ENCODE measurements at regions not wholly inside any gene's neighbourhood (a gene's known extent, or its start where the extent isn't known, plus 50 kb on each side); places are given as distances from the start of the nearest gene placed in this dataset.

DNA sequence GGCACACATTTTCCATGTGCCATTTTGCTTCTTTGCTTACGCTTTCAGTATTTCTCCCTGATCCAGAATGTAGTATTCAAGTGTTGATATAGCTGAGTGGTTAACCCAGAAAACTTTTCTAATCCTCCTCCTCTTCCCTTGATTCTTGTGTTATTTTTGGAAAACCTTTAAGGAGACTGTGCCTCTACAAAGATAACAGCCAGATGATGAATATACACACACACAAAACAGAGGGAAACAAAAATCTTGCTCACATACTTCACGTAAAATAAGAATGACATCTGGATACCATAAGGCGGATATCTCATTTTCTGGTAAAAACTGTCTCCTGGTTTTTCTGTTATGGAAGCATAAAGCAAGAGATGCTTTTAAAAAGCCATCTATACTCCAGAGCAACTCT is 295.8 kb upstream of the THBS1 start:
- no peaks in the 10 kb centered on the region for H3K4me1 ChIP-seq (ENCODE audit: control insufficient read depth, insufficient read depth, low read length)
- H3K9me3 ChIP-seq (ENCODE audit: control insufficient read depth, low read length): no peaks in the 10 kb centered on the region
- H3K36me3 ChIP-seq (ENCODE audit: control insufficient read depth, insufficient read depth, low read length): no peaks in the 10 kb centered on the region
- peaks cover 13% of the 10 kb centered on the region for H3K27me3 ChIP-seq (ENCODE audit: control insufficient read depth, insufficient read depth, low read length)
- no peak overlapping the region for H3K9ac ChIP-seq (ENCODE audit: low read length)
- no peak overlapping the region for H3K4me3 ChIP-seq (ENCODE audit: low read length)

- H3K9ac ChIP-seq (ENCODE audit: low read length): no peak overlapping the region
- H3K36me3 ChIP-seq (ENCODE audit: control insufficient read depth, insufficient read depth, low read length): no peaks in the 10 kb centered on the region
- H3K27me3 ChIP-seq (ENCODE audit: control insufficient read depth, insufficient read depth, low read length): peaks cover 13% of the 10 kb centered on the region
- no peaks in the 10 kb centered on the region for H3K4me1 ChIP-seq (ENCODE audit: control insufficient read depth, insufficient read depth, low read length)
- H3K9me3 ChIP-seq (ENCODE audit: control insufficient read depth, low read length): no peaks in the 10 kb centered on the region
- H3K4me3 ChIP-seq (ENCODE audit: low read length): no peak overlapping the region
Measured at GRCh38 chr15:39285663-39286062, 295.2 kb upstream of the THBS1 start.

DNA sequence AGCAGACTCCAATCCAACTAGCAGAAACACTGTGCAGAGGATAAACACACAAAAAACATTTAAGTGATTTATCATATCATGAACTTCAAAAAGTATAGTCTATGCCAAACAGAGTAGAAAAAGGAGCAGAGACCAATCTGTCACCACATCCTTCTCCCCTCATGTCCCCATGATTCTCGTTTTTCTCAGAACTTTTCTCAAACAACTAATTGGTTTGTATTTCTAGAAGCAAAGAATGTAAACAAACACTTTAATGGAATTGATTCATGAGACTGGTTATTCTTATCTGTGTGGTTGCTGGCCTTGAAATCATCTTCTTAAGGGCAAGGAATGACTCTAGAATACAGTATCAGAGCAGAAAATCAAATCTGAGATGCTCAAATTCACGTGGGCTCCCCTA is 294.2 kb upstream of the THBS1 start:
- Histone ChIP-seq H3K9ac (ENCODE audit: low read length) (no peak overlapping the region), H3K4me3 (ENCODE audit: low read length) (no peak overlapping the region), H3K9me3 (ENCODE audit: control insufficient read depth, low read length) (no peaks in the 10 kb centered on the region), H3K4me1 (ENCODE audit: control insufficient read depth, insufficient read depth, low read length) (no peaks in the 10 kb centered on the region), H3K27me3 (ENCODE audit: control insufficient read depth, insufficient read depth, low read length) (peaks cover 13% of the 10 kb centered on the region), H3K36me3 (ENCODE audit: control insufficient read depth, insufficient read depth, low read length) (no peaks in the 10 kb centered on the region)

DNA sequence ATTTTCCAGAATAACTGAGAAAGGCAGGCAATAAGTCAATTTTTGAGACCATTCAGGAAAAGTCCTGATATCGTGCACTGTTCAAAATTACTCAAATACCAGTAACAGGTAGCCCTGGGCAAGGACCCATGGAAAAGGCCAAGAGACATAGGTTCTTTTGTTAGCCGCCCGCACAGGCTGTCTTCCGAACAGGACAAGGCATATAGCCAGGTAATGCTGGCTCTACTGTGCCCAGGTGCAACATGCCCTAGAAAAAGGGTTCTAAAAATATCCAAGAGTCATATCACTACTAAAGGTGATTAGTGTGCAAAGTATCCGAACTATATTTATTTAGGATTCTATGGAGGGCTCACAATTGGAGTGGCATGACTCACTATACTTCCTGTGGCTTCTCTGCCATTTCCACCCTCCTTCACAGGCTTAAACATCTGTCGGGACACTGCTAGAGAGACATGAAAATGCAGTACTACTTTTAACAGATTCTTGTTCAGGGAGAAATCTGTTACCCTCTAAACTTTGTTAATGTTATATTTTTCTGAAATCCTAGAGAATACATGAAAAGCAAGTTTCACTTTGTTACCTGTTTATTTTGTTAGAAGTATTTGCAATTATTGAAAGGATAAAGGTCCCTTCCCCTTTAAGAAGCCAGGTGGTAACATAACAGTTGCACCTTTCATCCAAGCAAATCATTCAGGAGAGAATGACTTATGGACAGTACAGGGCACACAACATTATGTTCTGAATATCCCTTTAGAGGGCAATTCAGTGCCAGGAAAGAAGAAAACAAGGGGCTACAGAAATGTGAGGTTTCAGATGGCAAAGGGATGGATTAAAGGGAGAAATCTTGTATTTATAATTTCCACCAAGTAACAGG is 293.3 kb upstream of the THBS1 start:
- Histone ChIP-seq H3K4me1 (ENCODE audit: control insufficient read depth, insufficient read depth, low read length) (no peaks in the 10 kb centered on the region), H3K36me3 (ENCODE audit: control insufficient read depth, insufficient read depth, low read length) (no peaks in the 10 kb centered on the region), H3K4me3 (ENCODE audit: low read length) (no peak overlapping the region), H3K9ac (ENCODE audit: low read length) (no peak overlapping the region), H3K27me3 (ENCODE audit: control insufficient read depth, insufficient read depth, low read length) (peaks cover 13% of the 10 kb centered on the region), H3K9me3 (ENCODE audit: control insufficient read depth, low read length) (no peaks in the 10 kb centered on the region)

DNA sequence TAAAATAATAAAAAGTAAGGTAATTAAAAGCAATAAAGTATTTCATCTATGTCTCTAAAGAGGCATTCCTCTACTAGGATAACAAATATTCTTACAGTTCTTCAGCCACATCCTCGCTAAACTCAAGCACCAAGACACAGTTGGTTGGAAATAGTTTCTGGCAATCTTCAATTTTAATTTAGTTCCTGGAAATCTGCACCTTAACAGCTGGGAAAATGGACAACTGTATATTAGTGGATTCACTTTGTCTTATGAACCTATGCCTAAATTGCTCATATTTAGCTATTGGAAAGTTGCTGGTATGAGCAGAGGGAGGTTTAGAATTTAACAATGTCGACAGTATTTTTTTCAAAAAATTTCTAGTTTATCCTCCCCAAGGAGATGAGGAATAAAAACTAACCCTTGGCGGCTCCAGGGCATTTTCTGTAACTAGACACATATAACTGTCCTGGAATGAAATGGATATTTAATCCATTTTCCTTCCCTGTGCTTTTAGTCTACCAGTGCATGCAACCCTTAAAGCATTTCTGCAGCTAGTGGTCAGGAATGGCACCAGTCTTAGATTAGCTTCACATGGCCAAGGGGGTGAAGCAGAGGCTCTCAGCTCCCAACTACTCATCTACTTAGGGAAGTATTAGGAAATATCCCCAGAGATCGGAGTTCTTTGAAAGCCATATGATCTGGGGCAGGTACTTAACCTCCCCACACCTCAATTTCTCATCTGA is 290.0 kb upstream of the THBS1 start:
- peaks cover 11% of the 10 kb centered on the region for H3K27me3 ChIP-seq (ENCODE audit: control insufficient read depth, insufficient read depth, low read length)
- H3K9me3 ChIP-seq (ENCODE audit: control insufficient read depth, low read length): no peaks in the 10 kb centered on the region
- no peaks in the 10 kb centered on the region for H3K36me3 ChIP-seq (ENCODE audit: control insufficient read depth, insufficient read depth, low read length)
- no peaks in the 10 kb centered on the region for H3K4me1 ChIP-seq (ENCODE audit: control insufficient read depth, insufficient read depth, low read length)
- H3K9ac ChIP-seq (ENCODE audit: low read length): no peak overlapping the region
- no peak overlapping the region for H3K4me3 ChIP-seq (ENCODE audit: low read length)

- Histone ChIP-seq H3K27me3 (ENCODE audit: control insufficient read depth, insufficient read depth, low read length) (peaks cover 7% of the 10 kb centered on the region), H3K9me3 (ENCODE audit: control insufficient read depth, low read length) (no peaks in the 10 kb centered on the region), H3K4me1 (ENCODE audit: control insufficient read depth, insufficient read depth, low read length) (no peaks in the 10 kb centered on the region), H3K4me3 (ENCODE audit: low read length) (no peak overlapping the region), H3K36me3 (ENCODE audit: control insufficient read depth, insufficient read depth, low read length) (no peaks in the 10 kb centered on the region), H3K9ac (ENCODE audit: low read length) (no peak overlapping the region)
Measured at GRCh38 chr15:39291690-39292089, 289.2 kb upstream of the THBS1 start.

DNA sequence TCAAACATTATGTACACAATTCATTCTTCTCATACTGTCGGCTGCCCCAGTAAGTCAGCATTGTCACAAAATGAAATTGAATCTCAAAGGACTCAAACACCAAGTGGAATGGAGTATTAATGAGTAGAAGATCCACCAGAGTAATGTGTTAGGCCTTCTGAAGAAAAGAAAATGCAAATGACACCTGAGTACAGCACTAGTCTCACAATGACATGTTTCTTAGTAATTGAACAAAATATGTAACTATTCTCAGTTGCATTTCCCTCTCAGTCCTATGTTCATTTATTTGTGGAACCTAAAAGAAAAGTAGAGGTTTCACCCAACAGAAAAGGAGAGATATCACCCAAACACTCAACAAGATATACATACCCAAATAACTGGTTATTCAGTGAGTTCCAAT is 283.9 kb upstream of the THBS1 start:
- Histone ChIP-seq H3K27me3 (ENCODE audit: control insufficient read depth, insufficient read depth, low read length) (peaks cover 6% of the 10 kb centered on the region), H3K4me1 (ENCODE audit: control insufficient read depth, insufficient read depth, low read length) (no peaks in the 10 kb centered on the region), H3K9me3 (ENCODE audit: control insufficient read depth, low read length) (no peaks in the 10 kb centered on the region), H3K4me3 (ENCODE audit: low read length) (no peak overlapping the region), H3K9ac (ENCODE audit: low read length) (no peak overlapping the region), H3K36me3 (ENCODE audit: control insufficient read depth, insufficient read depth, low read length) (no peaks in the 10 kb centered on the region)

- Histone ChIP-seq H3K9ac (ENCODE audit: low read length) (no peak overlapping the region), H3K9me3 (ENCODE audit: control insufficient read depth, low read length) (no peaks in the 10 kb centered on the region), H3K4me3 (ENCODE audit: low read length) (no peak overlapping the region), H3K27me3 (ENCODE audit: control insufficient read depth, insufficient read depth, low read length) (peaks cover 6% of the 10 kb centered on the region), H3K36me3 (ENCODE audit: control insufficient read depth, insufficient read depth, low read length) (no peaks in the 10 kb centered on the region), H3K4me1 (ENCODE audit: control insufficient read depth, insufficient read depth, low read length) (no peaks in the 10 kb centered on the region)
Measured at GRCh38 chr15:39298271-39298962, 282.5 kb upstream of the THBS1 start.

DNA sequence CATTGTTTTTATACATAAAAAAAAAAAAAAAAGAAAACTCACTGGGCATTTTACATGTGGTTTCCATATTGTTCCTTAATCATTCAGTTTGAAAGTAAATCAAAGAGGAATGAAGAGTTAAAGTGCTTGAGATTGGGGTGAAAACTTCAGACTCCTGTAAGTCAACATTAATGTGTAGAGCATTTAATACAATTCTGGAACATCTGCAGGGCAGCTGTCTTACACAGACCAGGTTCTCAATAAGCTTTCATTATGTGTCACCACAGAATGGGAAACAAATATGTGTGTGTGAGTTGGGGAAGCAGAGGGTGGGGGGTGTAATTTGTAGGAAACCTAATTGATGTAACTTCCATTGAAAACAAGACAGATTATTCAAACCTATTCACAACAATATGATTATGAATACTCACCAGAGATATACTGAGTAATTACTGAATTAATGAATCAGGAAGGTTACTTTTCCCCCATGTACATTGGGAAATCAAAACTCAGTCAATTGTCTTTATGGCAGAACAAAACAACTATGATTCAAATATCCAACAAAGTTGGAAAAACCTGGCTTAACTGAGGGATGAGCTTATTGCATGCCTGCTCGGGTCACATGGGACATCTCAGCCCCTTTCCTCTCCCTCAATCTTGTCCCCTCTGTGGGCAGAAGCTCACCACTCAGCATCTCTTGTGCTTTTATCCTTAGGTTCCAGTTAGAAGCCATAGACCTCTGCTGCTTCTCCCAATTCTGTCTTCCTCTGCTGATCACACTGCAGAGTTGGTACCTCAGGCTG is 281.2 kb upstream of the THBS1 start:
- Histone ChIP-seq H3K36me3 (ENCODE audit: control insufficient read depth, insufficient read depth, low read length) (no peaks in the 10 kb centered on the region), H3K9me3 (ENCODE audit: control insufficient read depth, low read length) (no peaks in the 10 kb centered on the region), H3K4me1 (ENCODE audit: control insufficient read depth, insufficient read depth, low read length) (no peaks in the 10 kb centered on the region), H3K27me3 (ENCODE audit: control insufficient read depth, insufficient read depth, low read length) (peaks cover 6% of the 10 kb centered on the region), H3K4me3 (ENCODE audit: low read length) (no peak overlapping the region), H3K9ac (ENCODE audit: low read length) (no peak overlapping the region)

DNA sequence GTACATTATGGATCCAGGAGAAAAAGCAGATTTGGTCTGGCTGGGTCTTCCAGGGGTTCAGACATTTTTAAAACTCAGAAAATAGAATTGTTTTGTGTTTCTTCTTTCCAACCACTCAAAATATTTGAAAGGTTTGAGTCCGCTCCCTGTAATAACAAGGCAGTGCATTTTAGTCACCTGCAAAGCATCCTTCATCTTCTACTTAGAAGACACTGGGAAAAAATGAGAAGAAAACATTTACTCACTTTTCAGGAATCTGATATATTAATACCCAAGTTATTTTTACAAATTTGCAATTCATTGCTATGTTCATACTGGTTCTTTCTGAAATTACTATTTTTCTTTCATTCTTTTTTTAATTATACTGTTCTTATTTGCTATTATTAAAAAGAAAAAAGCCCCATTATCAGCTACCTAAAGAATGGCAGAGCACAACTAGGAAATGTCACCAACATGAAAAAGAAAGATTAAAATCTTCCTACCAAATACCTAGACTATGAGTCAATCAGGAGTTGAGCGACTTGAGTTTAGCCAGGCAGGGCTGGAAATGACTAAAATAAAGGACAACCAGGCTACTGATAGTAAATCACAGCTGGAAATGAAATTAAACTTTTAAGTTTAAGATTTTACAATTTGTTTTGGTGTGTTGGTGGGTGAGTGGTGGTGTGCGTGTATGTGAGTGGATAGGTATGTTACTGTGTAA is 280.3 kb upstream of the THBS1 start:
- Histone ChIP-seq H3K9ac (ENCODE audit: low read length) (no peak overlapping the region), H3K36me3 (ENCODE audit: control insufficient read depth, insufficient read depth, low read length) (no peaks in the 10 kb centered on the region), H3K4me3 (ENCODE audit: low read length) (no peak overlapping the region), H3K4me1 (ENCODE audit: control insufficient read depth, insufficient read depth, low read length) (no peaks in the 10 kb centered on the region), H3K27me3 (ENCODE audit: control insufficient read depth, insufficient read depth, low read length) (peaks cover 6% of the 10 kb centered on the region), H3K9me3 (ENCODE audit: control insufficient read depth, low read length) (no peaks in the 10 kb centered on the region)

- Histone ChIP-seq H3K4me3 (ENCODE audit: low read length) (no peak overlapping the region), H3K36me3 (ENCODE audit: control insufficient read depth, insufficient read depth, low read length) (no peaks in the 10 kb centered on the region), H3K9ac (ENCODE audit: low read length) (no peak overlapping the region), H3K4me1 (ENCODE audit: control insufficient read depth, insufficient read depth, low read length) (no peaks in the 10 kb centered on the region), H3K9me3 (ENCODE audit: control insufficient read depth, low read length) (no peaks in the 10 kb centered on the region), H3K27me3 (ENCODE audit: control insufficient read depth, insufficient read depth, low read length) (peaks cover 6% of the 10 kb centered on the region)
Measured at GRCh38 chr15:39301589-39301999, 279.3 kb upstream of the THBS1 start.
